Middle frontal gyrus (tissue), 1 donor: ENCODE measurements at regions not wholly inside any gene's neighbourhood (a gene's known extent, or its start where the extent isn't known, plus 50 kb on each side); places are given as distances from the start of the nearest gene placed in this dataset.
"Not testable (repeated sequence)": the region's sequence is repeated elsewhere in the genome, so short reads cannot be mapped to it uniquely, and the experiment has no call there.

ENCODE experiments used
- DNase-seq: peaks from one replicate; pipeline ENCODE4 v3.0.0-alpha.2; 2015; ENCODE audit warnings: low spot score; ENCODE audit errors: extremely low spot score

DNA sequence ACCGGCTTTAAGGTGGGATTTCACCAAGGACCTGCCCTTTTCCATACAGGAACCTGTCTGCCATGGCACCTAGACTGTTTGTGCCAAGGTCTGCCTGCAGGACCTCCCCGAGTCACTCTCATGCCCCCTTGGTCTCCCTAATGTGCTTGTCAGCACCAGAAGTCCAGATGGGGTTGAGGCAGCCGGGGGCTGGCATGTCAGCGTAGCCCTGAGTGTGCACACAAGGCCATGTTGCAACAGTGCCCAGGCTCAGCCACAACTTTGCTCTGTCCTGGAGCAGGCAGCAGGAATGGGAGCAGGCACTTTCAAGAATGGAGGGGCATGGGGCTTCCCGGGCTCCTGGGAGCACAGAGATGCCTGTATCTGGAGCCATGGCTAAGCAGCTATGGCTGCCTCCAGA lies 621.5 kb downstream of the CDH9 start:
- no peak for DNase-seq

GRCh38 chr5:26415987-26416779 lies 622.2 kb downstream of the CDH9 start:
- no peak for DNase-seq

GRCh38 chr5:26390608-26391007 lies 647.8 kb downstream of the CDH9 start:
- no peak for DNase-seq

GRCh38 chr5:26388976-26389375 lies 649.4 kb downstream of the CDH9 start:
- DNase-seq: peak; percentile 14

GRCh38 chr5:26386532-26386931 lies 651.9 kb downstream of the CDH9 start:
- no peak for DNase-seq

- not testable (repeated sequence) for DNase-seq
Measured at GRCh38 chr5:26364624-26365023, 673.8 kb downstream of the CDH9 start.

- DNase-seq: no peak
Measured at GRCh38 chr5:26343801-26344325, 694.5 kb downstream of the CDH9 start.

- DNase-seq: no peak
Measured at GRCh38 chr5:26339576-26339975, 698.8 kb downstream of the CDH9 start.

- DNase-seq: no peak
Measured at GRCh38 chr5:26329562-26330189, 708.7 kb downstream of the CDH9 start.

GRCh38 chr5:26326153-26326759 lies 712.1 kb downstream of the CDH9 start:
- no peak for DNase-seq

GRCh38 chr5:26325432-26325831 lies 713.0 kb downstream of the CDH9 start:
- DNase-seq: not testable (repeated sequence)

- DNase-seq: not testable (repeated sequence)
Measured at GRCh38 chr5:26324273-26324895, 714.0 kb downstream of the CDH9 start.

DNA sequence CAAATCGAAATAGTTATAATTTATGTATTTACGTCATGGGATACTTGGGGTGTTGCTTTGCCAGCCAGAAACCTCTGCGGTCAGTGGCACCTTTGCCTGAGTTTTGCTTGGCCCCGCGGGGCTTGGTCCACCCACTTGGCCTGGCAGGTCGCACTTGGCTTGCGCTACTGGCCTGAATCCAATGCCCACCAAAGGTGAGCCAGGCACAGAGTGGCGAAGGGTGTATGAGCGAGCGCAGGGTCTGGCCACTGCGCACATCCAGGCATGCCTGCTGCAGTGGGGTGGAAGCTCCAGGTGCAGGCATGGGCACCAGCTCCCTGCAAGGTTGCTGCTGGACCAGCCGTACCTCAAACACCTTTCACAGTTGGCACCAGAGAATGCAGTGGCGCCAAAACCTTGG lies 714.6 kb downstream of the CDH9 start:
- DNase-seq: no peak

GRCh38 chr5:26321278-26321677 lies 717.1 kb downstream of the CDH9 start:
- no peak for DNase-seq

- DNase-seq: no peak
Measured at GRCh38 chr5:26310415-26310814, 728.0 kb downstream of the CDH9 start.

- no peak for DNase-seq
Measured at GRCh38 chr5:26295541-26295940, 742.8 kb downstream of the CDH9 start.

DNA sequence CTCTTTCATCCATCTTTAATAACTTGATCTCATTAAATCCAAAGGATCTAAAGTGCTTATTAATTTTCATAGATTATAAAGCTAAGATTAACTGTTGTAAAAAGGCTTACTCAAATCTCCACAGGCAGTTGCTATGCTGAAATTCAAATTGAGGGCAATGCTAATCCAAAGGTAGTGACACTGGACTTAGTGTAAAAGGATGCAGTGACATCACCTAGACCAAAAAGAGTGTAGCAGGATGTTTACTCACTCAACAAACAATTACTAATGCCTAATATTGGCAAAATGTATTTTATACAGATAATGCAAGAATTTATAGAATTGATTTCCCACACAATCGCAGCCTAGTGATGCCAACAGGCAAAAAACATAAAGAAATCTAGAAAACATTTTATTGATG lies 756.2 kb downstream of the CDH9 start:
- DNase-seq: no peak

DNA sequence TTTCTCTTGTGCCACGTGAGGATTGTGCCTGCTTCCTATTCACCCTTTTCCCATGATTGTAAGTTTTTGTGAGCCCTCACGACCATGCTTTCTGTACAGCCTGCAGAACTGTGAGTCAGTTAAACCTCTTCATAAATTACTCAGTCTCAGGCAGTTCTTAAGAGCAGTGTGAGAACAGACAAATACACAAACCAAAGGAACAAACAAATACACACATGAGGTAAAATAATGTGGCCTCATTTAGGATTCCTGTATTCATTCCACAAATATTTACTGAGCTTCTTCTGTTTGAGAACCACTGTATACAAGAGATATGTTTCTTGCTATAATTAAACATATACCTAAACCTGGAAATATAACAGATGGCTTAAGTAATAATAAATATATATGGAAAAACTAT lies 760.3 kb downstream of the CDH9 start:
- no peak for DNase-seq

DNA sequence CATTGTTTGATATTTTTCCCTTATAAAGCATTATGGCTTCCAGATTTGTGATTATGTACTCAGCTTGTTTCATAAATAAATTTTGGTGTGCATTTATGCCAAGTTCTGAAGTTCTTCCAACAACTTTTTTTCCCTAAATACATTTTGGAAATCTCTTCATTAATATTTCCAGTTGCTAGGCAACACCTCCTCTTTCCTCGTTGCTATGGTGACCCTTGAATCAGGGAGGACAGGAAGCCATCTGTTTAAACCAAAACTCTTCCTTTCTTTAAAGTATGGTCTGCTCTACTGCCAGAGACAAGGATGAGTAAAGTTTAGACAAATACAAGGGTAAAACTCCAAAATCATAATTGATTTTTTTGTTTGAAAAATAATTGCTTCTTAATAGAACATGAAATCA lies 779.3 kb downstream of the CDH9 start:
- DNase-seq: no peak

GRCh38 chr5:26245321-26245720 lies 793.1 kb downstream of the CDH9 start:
- no peak for DNase-seq

DNA sequence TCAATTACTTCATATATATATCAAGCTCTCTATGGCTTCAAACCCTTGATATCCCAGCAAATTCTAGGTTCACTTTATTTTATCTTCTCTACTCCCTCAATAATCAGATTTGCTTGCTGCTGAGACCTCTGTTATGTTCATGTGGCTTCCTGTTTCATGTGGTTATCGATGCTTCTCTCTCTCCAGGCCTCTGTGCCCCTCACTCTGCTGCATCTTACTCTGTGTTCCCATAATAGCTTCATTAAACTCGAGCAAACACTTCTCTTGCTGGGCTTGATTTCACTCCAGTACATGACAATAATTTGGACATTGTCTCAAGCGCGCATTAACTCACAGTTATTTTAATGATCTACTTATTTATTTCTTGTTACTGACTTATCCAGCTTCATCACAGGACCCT lies 798.8 kb downstream of the CDH9 start:
- no peak for DNase-seq

DNA sequence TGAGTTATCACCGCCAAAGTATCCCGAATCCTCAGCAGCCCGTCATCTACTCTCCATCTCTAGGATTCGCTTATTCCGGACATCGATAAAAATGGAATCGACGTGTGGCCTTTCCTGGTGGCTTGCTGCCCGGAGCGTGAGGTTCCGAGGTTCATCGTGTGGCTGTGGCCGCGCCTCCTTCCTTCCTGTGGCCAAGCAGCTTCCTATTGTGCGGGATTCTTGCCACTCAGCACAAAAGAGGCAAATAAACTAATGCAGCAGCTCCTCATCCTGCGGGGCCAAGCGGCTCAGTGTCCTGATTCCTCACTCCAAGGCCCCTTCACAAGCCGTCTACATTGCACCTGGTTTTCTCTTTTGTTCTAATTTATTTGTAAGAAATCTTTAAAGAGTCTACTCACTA lies 800.9 kb downstream of the CDH9 start:
- DNase-seq: no peak
